NCI-H526 (cell line): ENCODE measurements at regions not wholly inside any gene's neighbourhood (a gene's known extent, or its start where the extent isn't known, plus 50 kb on each side); places are given as distances from the start of the nearest gene placed in this dataset.

Experiments
- DNase-seq, 2 experiments: peaks; one replicate each; lab custom pipeline; 2025; lab: John Stamatoyannopoulos, UW

- DNase-seq: no peak
Measured at GRCh38 chr3:55343486-55344357, 143.4 kb downstream of the WNT5A start.

GRCh38 chr3:55341502-55342031 is 145.5 kb downstream of the WNT5A start:
- DNase-seq: no peak

GRCh38 chr3:55339819-55340218 is 147.3 kb downstream of the WNT5A start:
- no peak for DNase-seq

DNA sequence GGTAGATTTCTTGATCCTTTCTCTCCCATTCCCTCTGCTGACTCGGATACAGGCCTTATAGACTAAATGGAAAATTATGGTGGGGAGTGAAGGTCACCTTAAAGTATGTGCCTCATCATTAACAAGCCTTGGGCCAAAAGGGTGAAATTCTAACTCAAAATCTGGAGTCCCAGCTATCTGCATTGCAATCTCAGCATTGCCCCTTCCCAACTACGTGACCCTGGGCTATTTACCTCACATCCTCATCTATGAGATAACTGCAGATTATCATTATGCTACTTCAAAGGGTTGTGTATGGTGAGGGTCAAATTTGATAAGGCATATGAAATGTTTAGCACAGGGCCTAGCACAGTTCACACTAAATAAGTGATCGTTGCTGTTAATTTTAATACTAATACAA is 147.7 kb downstream of the WNT5A start:
- DNase-seq: no peak

DNA sequence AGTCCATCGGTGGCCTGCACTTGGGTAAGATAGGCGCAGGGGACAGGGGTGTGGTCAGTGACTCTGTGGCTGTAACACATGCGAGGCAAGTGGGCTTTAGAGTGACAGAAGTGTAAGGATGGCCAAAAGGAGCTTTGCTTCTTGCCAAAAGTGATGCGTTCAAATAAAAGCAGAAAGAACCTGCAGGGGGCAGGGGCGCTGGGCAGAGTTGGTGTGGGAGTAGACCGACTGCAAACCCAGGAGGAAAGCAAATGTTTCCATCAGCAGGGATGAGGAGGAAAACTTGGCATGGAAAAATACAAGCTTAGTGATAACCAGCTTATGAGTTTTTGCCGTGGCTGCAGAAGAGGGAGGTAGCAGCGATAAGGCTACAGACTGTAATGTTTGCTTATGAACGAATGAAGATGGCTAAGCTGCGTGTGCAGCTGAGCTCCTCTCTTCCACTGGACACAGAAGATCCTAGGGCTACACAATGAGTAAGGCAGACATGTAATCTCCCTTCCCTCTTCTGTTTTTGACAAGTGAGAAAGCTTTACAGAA is 149.4 kb downstream of the WNT5A start:
- peak in 1 of 2 experiments; percentile 86 for DNase-seq

DNA sequence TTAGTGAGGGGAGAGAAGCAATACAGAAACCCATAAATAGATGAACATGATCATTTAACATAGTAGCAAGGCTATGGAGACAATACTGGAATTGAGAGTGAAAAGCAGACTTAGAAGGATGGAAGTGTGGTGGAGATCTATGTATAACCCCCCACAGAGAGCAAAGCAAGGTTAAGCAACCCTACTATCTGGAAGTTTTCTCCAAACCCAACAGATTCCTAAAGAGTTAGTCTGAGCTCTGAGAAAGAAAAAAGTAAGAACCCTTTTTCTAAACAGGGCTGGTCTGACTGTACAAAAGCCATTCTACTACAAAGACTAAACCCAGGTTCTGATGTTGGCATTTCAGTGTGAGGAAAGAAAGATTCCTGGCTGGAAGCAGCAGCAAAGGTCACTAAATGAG is 153.2 kb downstream of the WNT5A start:
- no peak for DNase-seq

- DNase-seq: no peak
Measured at GRCh38 chr3:55333046-55333445, 154.1 kb downstream of the WNT5A start.

- DNase-seq: no peak
Measured at GRCh38 chr3:55332176-55332575, 154.9 kb downstream of the WNT5A start.

- DNase-seq: no peak
Measured at GRCh38 chr3:55331524-55331923, 155.6 kb downstream of the WNT5A start.

GRCh38 chr3:55330756-55331155 is 156.3 kb downstream of the WNT5A start:
- peak; percentile 55 to 77 for DNase-seq

GRCh38 chr3:55330355-55330754 is 156.8 kb downstream of the WNT5A start:
- DNase-seq: peak; percentile 24 to 64

GRCh38 chr3:55329849-55330248 is 157.3 kb downstream of the WNT5A start:
- no peak for DNase-seq

GRCh38 chr3:55327131-55327920 is 159.8 kb downstream of the WNT5A start:
- no peak for DNase-seq

- DNase-seq: no peak
Measured at GRCh38 chr3:55322638-55323037, 164.5 kb downstream of the WNT5A start.

DNA sequence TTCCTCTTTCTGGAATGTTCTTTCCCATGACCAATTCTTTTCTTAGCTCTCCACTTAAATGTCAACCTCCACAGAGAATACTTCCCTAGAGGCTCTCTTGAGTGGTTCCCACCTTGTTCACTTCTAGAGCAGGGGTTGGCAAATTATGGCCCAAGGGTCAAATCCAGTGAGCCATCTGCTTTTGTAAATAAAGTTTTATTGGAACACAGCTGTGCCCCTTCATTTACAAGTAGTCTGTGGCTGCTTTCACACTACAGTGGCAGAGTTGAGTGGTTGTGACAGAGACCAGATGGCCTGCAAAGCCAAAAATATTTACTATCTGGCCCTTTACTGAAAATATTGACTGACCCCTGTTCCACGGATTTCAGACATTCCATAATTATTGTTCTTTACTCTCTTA is 166.2 kb downstream of the WNT5A start:
- no peak for DNase-seq

GRCh38 chr3:55315396-55315795 is 171.7 kb downstream of the WNT5A start:
- no peak for DNase-seq

DNA sequence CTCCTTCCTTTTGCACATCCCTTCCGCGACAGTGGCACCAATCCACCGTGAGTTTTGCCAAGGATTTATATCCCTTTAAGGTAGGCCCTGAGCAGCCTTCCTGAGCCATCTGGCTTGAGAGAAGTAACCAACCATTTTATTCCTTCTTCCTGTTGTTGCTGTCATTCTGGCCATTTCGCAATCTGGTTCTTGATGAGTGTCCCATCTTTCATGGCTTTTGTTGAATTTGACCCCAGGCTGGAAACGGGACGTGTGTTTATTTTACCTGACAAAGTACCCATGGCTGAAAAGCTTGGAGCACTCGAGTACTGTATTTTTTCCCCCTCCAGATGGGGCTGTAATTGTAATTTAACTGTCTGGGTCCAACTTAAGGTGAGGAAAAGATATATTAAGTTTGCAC is 173.4 kb downstream of the WNT5A start:
- DNase-seq: no peak

GRCh38 chr3:55309336-55309735 is 177.8 kb downstream of the WNT5A start:
- no peak for DNase-seq

DNA sequence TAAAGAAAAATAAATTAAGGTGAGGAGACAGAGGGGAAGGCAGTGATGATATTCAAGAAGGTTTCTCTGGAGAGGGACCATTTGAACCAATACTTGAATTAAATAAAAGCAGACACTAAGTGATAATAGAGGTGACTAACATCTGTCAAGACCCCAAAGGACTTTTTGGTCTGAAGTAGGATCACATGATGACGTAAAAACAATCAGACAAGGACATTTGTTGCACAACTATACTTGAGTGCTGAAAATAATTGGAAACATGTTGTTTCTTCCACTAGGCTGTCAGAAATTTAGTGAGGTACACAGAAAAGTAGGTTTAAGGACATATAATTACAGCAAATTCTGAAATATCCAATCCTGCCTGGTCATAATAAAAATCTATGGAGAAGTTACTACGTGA is 179.5 kb downstream of the WNT5A start:
- no peak for DNase-seq

DNA sequence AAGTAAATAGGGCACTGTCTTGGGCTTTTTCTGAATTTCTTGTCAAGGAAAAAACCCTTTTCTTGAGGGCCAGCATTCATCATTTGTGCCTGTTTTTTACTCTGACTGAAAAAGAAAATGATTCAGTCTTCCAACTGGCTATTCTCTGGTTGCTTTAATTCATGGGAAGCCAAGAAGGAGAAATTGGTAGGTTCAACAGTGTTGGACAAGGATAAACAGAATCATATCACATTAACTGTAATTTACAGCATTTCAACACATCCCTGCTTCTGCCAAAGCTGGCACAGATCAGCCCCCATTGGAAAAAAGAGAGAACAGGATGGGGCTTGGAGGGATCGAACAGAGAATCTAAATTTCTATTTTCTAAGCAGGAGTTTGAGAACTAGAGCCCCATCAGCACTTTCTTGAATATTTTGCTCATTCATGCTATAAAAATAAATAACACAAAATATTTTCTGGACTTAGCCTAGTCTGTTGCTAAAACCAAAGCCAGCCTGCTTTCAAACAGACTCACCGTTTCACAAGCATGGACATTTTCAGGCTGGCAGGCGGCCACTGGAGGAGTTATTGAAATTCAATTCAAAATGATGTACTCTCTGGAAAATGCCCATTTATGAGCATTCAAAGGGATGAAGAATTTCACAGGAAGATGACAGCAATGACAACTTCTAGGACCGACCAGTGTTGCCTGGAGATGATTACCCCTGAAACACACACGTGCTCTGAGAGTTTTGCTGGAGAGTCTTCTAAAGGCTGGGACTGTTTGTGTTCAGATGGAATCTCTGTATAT is 181.2 kb downstream of the WNT5A start:
- DNase-seq: no peak

- DNase-seq: no peak
Measured at GRCh38 chr3:55300701-55301100, 186.4 kb downstream of the WNT5A start.

DNA sequence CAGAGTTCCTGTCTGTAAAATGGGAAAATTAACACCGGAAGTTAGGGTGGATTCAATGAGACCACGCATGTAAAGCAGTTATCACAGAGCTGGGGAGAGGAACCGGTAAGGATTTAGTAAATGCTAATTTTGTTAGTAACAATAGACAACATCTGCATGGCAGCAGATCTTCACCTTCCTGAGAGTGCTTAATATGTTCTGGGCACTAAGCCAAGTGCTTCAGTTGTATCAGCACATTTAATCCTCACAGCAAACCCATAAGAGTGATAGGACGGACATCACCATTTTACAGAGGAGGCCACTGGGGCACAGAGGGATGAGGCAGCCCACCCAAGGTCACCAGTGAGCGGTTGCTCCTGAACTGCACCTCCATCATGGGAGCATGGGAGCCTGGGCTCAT is 189.4 kb downstream of the WNT5A start:
- DNase-seq: no peak
